ENCODE measurements at regions not wholly inside any gene's neighbourhood (a gene's known extent, or its start where the extent isn't known, plus 50 kb on each side); places are given as distances from the start of the nearest gene placed in this dataset.

GRCh38 chr15:70200511-70201424 is 103.1 kb upstream of the TLE3 start (continued):
- TF ChIP-seq ELF4 (CRISPR knock-in tag; IDR thresholded peaks at IDR 0.05) (no peak), KLF13 (tag; IDR thresholded peaks at IDR 0.05; ENCODE audit: borderline replicate concordance, low read depth) (no peak), ARID2 (IDR thresholded peaks at IDR 0.05) (no peak), TFAP4 (CRISPR knock-in tag; IDR thresholded peaks at IDR 0.05; ENCODE audit: borderline replicate concordance) (no peak), MEF2D (tag; conservative IDR thresholded peaks at IDR 0.05; ENCODE audit: low read depth) (peak; percentile 93), ZNF347 (CRISPR knock-in tag; IDR thresholded peaks at IDR 0.05; ENCODE audit: low read depth) (no peak), PHF21A (IDR thresholded peaks at IDR 0.05; ENCODE audit: borderline replicate concordance, low read depth) (no peak), RBM17 (IDR thresholded peaks at IDR 0.05; ENCODE audit: borderline replicate concordance, low read depth, low read length) (no peak), ZNF785 (CRISPR knock-in tag; IDR thresholded peaks at IDR 0.05) (no peak), FOXO4 (CRISPR knock-in tag; IDR thresholded peaks at IDR 0.05) (no peak), YY1 (IDR thresholded peaks at IDR 0.05; ENCODE audit: borderline replicate concordance in 1 of 3, control insufficient read depth in 1 of 3, extremely low read depth in 1 of 3, insufficient read depth in 3 of 3, insufficient read length in 1 of 3, insufficient replicate concordance in 2 of 3, low read depth in 1 of 3, low read length in 2 of 3) (no peak), CHD4 (IDR thresholded peaks at IDR 0.05; ENCODE audit: insufficient read depth, insufficient replicate concordance, low read depth, low read length, poor library complexity, severe bottlenecking) (no peak), POLR2AphosphoS5 (IDR thresholded peaks at IDR 0.05; ENCODE audit: control insufficient read depth, insufficient read depth, low read depth, low read length) (no peak), CC2D1A (IDR thresholded peaks at IDR 0.05) (no peak), PTBP1 (IDR thresholded peaks at IDR 0.05; ENCODE audit: low read depth, low read length) (no peak), ZNF717 (CRISPR knock-in tag; IDR thresholded peaks at IDR 0.05) (no peak), KLF6 (CRISPR knock-in tag; IDR thresholded peaks at IDR 0.05; ENCODE audit: borderline replicate concordance) (no peak), SMARCC2 (IDR thresholded peaks at IDR 0.05; ENCODE audit: low read depth) (no peak), LEF1 (IDR thresholded peaks at IDR 0.05) (no peak), KLF16 (IDR thresholded peaks at IDR 0.05) (peak; percentile 64; the same call in 1 of the 2 replicates), ZNF282 (CRISPR knock-in tag; IDR thresholded peaks at IDR 0.05) (no peak), VEZF1 (CRISPR knock-in tag; IDR thresholded peaks at IDR 0.05) (peak; percentile 88), ARID1B (IDR thresholded peaks at IDR 0.05) (peak; percentile 27; the same call in 1 of the 2 replicates), DDX20 (tag; IDR thresholded peaks at IDR 0.05; ENCODE audit: low read depth) (no peak), BCOR (IDR thresholded peaks at IDR 0.05) (no peak), GTF2A2 (tag; IDR thresholded peaks at IDR 0.05) (no peak)
